PC-3 (cell line): ENCODE measurements at regions not wholly inside any gene's neighbourhood (a gene's known extent, or its start where the extent isn't known, plus 50 kb on each side); places are given as distances from the start of the nearest gene placed in this dataset.

ENCODE experiments used
- CTCF ChIP-seq: fragments of 300-600 bp; sonication (generic); conservative IDR thresholded peaks from 2 replicates; pipeline ENCODE4 v1.5.1; 2017; ENCODE audit warnings: antibody characterized with exemption, low read depth, mild to moderate bottlenecking, low read length
- EZH2phosphoT487 ChIP-seq: fragments of 300-600 bp; sonication (generic); IDR thresholded peaks from 2 replicates; pipeline ENCODE4 v1.6.1; 2018; ENCODE audit warnings: mild to moderate bottlenecking, antibody characterized with exemption, low read length, borderline replicate concordance

- no peak for TF ChIP-seq CTCF
- TF ChIP-seq EZH2phosphoT487 = no peak
Measured at GRCh38 chr1:239126884-239127283, 259.5 kb upstream of the CHRM3 start.
